ENCODE measurements at regions not wholly inside any gene's neighbourhood (a gene's known extent, or its start where the extent isn't known, plus 50 kb on each side); places are given as distances from the start of the nearest gene placed in this dataset.

DNA sequence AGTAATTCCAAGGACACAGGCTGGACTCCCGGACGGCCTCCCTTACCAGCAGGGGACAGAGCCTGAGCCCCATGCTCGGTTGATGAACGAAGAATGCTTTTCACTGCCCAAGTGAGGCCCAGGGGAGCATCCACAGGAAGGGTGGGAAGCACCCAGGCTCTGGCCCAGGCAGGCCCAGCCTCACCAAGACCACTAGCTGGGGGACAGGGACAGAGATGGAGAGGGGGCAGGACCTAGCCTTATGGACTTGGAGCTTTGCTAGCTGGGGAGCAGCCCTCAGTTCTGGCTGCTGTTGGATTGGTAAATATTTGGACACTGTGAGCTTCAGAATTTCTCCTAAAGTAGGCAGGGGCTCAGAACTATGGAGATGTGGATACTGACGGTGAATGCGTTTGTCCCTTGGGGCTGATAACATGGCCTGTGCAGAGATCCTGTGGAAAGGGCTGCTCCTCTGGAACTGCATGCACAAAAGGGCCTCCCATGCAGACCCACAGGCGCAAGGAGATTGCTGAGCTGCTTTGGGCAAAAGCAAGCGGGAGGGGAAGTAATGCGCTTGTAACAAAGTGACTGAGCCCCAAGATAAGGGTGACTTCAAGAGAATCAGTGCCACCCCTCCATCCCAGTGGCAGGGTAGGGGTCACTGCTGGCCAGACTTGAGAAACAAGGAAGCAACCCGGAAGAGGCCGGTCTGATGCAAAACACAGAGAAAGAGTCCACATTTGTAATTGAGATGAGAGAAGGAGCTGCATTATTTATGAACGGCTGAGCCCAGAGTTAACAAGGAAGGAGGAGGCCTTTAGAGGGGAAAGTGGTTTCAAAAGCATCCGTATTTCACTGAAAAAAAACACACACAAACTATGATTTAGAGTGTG, 70.1 kb upstream of the MEF2A start:
- no peak for DNase-seq (ENCODE audit: low read depth in 1 of 2, low spot score in 1 of 2)
- no peak for TF ChIP-seq POLR2AphosphoS5 (IDR thresholded peaks at IDR 0.05; ENCODE audit: low read depth)
- TF ChIP-seq SPI1 (IDR thresholded peaks at IDR 0.05; ENCODE audit: borderline replicate concordance, low read depth): no peak
- TF ChIP-seq, protein P1, sequence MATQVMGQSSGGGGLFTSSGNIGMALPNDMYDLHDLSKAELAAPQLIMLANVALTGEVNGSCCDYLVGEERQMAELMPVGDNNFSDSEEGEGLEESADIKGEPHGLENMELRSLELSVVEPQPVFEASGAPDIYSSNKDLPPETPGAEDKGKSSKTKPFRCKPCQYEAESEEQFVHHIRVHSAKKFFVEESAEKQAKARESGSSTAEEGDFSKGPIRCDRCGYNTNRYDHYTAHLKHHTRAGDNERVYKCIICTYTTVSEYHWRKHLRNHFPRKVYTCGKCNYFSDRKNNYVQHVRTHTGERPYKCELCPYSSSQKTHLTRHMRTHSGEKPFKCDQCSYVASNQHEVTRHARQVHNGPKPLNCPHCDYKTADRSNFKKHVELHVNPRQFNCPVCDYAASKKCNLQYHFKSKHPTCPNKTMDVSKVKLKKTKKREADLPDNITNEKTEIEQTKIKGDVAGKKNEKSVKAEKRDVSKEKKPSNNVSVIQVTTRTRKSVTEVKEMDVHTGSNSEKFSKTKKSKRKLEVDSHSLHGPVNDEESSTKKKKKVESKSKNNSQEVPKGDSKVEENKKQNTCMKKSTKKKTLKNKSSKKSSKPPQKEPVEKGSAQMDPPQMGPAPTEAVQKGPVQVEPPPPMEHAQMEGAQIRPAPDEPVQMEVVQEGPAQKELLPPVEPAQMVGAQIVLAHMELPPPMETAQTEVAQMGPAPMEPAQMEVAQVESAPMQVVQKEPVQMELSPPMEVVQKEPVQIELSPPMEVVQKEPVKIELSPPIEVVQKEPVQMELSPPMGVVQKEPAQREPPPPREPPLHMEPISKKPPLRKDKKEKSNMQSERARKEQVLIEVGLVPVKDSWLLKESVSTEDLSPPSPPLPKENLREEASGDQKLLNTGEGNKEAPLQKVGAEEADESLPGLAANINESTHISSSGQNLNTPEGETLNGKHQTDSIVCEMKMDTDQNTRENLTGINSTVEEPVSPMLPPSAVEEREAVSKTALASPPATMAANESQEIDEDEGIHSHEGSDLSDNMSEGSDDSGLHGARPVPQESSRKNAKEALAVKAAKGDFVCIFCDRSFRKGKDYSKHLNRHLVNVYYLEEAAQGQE (IDR thresholded peaks at IDR 0.05; ENCODE audit: insufficient replicate concordance, low read depth): no peak
- no peak for TF ChIP-seq GABPA (IDR thresholded peaks at IDR 0.05; ENCODE audit: low read depth)
- TF ChIP-seq, protein P2, sequence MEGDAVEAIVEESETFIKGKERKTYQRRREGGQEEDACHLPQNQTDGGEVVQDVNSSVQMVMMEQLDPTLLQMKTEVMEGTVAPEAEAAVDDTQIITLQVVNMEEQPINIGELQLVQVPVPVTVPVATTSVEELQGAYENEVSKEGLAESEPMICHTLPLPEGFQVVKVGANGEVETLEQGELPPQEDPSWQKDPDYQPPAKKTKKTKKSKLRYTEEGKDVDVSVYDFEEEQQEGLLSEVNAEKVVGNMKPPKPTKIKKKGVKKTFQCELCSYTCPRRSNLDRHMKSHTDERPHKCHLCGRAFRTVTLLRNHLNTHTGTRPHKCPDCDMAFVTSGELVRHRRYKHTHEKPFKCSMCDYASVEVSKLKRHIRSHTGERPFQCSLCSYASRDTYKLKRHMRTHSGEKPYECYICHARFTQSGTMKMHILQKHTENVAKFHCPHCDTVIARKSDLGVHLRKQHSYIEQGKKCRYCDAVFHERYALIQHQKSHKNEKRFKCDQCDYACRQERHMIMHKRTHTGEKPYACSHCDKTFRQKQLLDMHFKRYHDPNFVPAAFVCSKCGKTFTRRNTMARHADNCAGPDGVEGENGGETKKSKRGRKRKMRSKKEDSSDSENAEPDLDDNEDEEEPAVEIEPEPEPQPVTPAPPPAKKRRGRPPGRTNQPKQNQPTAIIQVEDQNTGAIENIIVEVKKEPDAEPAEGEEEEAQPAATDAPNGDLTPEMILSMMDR (IDR thresholded peaks at IDR 0.05; ENCODE audit: insufficient read depth, low read length): no peak
- H3K27me3 ChIP-seq (ENCODE audit: insufficient read depth, poor library complexity, severe bottlenecking): no peaks in the 10 kb centered on the region
- no peak overlapping the region for H3K27ac ChIP-seq (replicated peaks)
- no peak overlapping the region for H3K4me3 ChIP-seq (replicated peaks; ENCODE audit: insufficient read depth, low read length)

DNA sequence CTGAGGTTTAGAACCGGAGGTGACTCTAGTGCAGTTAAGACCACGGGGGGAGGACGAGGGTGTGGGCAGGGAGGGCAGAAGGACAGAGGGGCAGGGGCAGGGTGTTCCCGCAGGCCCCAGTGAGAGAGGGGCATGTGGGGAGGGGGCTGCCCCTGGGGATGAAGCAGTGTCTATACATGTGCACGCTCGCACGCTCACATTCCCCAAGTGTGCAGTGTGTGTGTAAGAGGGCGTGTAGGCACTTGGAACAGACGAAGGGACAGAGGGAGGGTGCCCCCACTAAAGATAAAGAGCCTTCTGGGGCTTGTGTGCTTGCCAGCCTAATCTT, 69.5 kb upstream of the MEF2A start:
- Histone ChIP-seq H3K27me3 (ENCODE audit: insufficient read depth, poor library complexity, severe bottlenecking) (peaks cover 3% of the 10 kb centered on the region), H3K27ac (replicated peaks) (no peak overlapping the region), H3K4me3 (replicated peaks; ENCODE audit: insufficient read depth, low read length) (no peak overlapping the region)
- DNase-seq (ENCODE audit: low read depth in 1 of 2, low spot score in 1 of 2): no peak
- TF ChIP-seq, protein P1 (IDR thresholded peaks at IDR 0.05; ENCODE audit: insufficient replicate concordance, low read depth): no peak
- TF ChIP-seq GABPA (IDR thresholded peaks at IDR 0.05; ENCODE audit: low read depth): no peak
- no peak for TF ChIP-seq POLR2AphosphoS5 (IDR thresholded peaks at IDR 0.05; ENCODE audit: low read depth)
- TF ChIP-seq SPI1 (IDR thresholded peaks at IDR 0.05; ENCODE audit: borderline replicate concordance, low read depth): no peak
- TF ChIP-seq, protein P2 (IDR thresholded peaks at IDR 0.05; ENCODE audit: insufficient read depth, low read length): no peak

DNA sequence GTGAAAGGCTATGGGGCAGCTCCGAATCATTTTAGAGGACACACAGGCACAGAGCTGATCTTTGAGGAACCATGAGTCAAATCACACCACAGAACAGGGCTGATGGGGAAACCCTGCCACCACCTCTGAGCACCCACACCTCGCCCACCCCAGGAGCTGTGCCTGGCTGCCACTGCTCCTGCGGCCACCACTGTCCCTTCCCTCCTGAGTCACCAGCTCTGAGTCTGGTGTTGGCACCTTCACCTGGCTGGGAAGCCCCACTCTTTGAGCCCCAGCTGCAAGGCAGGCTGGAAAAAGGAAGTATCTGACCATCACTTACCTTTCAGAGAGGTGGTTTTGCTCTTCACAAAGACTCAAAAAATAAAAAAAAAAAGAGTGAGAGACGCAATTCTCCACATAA, 63.6 kb upstream of the MEF2A start:
- Histone ChIP-seq H3K27me3 (ENCODE audit: insufficient read depth, poor library complexity, severe bottlenecking) (peaks cover 3% of the 10 kb centered on the region), H3K4me3 (replicated peaks; ENCODE audit: insufficient read depth, low read length) (no peak overlapping the region), H3K27ac (replicated peaks) (no peak overlapping the region)
- no peak for DNase-seq (ENCODE audit: low read depth in 1 of 2, low spot score in 1 of 2)
- no peak for TF ChIP-seq GABPA (IDR thresholded peaks at IDR 0.05; ENCODE audit: low read depth)
- TF ChIP-seq, protein P1 (IDR thresholded peaks at IDR 0.05; ENCODE audit: insufficient replicate concordance, low read depth): no peak

All from HL-60 (cell line).